Colonic mucosa (tissue), 4 donors: ENCODE measurements at regions not wholly inside any gene's neighbourhood (a gene's known extent, or its start where the extent isn't known, plus 50 kb on each side); places are given as distances from the start of the nearest gene placed in this dataset.

Experiments used
- DNase-seq: peaks from one replicate; pipeline ENCODE4 v3.0.0-alpha.2; 2020
- H3K27ac ChIP-seq: fragments of 200-600 bp; one replicate; pipeline ENCODE4 v1.8.0; 2021
- H3K27me3 ChIP-seq: fragments of 200-600 bp; one replicate; pipeline ENCODE4 v1.8.0; 2021
- H3K36me3 ChIP-seq: fragments of 200-600 bp; one replicate; pipeline ENCODE4 v1.8.0; 2021
- H3K4me1 ChIP-seq: fragments of 200-600 bp; one replicate; pipeline ENCODE4 v1.8.0; 2021; ENCODE audit warnings: mild to moderate bottlenecking
- H3K4me3 ChIP-seq: fragments of 200-600 bp; one replicate; pipeline ENCODE4 v1.8.0; 2021
- H3K9ac ChIP-seq, 2 donors: one replicate each; pipeline ENCODE4 v1.7.0; 2013; ENCODE audit warnings: control low read depth in 2 of 2, low read depth in 2 of 2, low read length in 2 of 2
- H3K9me3 ChIP-seq: fragments of 200-600 bp; one replicate; pipeline ENCODE4 v1.8.0; 2021
- intact Hi-C: fragments of 100-400 bp; cut with DNase I; formaldehyde crosslinking; loops from one replicate; pipeline ENCODE4 v1.14.1; 2022
- TF ChIP-seq, protein P1 (sequence below): fragments of 200-600 bp; IDR thresholded peaks from one replicate; pipeline ENCODE4 v1.8.0; 2022; ENCODE audit warnings: antibody characterized with exemption, mild to moderate bottlenecking
- donor health status: healthy.
- donor health status: DM: no; HTN: no; CAD: no.
- donor health status: DM: no; HTN: no; CAD: no.

DNA sequence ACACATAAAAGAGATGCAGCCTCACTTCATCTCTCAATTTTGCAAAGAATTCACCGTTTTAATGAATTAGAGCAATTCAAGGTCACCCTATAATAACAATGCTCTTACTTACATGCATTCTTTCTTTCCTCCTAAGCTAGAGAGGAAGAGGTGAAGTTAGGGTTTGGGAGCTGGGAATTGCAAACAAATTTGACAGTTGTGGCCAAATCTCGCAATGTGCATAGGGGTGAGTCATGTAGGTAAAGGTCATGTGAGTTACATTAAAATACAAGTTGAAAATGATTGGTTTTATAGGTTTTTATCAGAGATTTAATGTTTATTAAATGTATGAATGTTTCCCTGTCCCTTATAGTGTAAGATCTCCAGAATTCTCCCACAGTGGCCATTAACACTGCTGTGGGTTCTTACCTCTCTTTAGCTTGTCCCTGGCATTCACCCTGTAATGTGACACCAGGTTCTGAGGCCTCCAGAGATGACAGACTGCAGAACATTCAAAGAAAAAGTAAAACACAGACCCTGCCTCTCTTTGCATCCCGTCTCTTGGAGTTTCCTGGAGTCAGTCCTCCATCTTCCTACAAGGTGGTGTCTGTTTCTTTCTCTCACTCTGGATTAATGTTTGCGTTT lies 53.7 kb upstream of the LGALSL start:
- TF ChIP-seq, protein P1, sequence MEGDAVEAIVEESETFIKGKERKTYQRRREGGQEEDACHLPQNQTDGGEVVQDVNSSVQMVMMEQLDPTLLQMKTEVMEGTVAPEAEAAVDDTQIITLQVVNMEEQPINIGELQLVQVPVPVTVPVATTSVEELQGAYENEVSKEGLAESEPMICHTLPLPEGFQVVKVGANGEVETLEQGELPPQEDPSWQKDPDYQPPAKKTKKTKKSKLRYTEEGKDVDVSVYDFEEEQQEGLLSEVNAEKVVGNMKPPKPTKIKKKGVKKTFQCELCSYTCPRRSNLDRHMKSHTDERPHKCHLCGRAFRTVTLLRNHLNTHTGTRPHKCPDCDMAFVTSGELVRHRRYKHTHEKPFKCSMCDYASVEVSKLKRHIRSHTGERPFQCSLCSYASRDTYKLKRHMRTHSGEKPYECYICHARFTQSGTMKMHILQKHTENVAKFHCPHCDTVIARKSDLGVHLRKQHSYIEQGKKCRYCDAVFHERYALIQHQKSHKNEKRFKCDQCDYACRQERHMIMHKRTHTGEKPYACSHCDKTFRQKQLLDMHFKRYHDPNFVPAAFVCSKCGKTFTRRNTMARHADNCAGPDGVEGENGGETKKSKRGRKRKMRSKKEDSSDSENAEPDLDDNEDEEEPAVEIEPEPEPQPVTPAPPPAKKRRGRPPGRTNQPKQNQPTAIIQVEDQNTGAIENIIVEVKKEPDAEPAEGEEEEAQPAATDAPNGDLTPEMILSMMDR, result no peak

DNA sequence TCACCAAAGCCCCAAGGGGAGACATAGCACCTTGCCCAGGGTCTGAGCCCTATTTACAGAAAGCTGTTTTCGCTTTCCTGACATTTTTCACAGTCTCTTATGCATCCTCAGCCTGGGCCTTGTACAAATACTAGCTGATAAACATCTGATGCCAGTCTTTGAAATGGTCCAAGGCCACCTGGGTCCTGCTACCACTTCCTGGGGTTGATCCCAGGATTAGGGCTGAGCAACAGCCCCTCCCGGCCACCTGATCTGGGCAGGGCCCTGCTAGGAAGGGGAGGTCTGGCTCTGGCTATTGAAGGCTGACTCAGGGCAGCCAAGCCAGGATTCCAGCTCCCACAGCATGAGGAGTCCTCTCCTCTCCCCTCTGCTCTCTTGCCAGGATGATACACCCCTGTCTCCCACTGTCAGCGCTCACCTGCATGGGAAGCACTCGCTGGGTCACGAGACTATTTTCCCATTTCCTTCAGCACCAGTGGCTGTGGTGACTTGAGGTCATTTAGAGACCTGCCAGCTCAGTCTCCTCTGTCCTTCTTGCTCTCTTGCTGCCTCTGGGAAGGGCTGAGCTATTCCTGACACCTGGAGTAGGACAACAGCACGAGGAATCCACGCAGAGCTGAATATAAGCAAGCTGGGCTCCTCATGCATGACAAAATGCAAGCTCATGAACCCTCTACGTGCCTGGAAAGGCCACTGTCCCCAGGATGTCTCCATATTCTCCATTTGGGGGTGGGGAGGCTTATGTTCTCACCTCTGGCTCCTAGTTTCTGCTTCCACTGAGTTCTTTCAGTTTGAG lies 53.0 kb upstream of the LGALSL start:
- peak overlapping the region; percentile 6 to 81 for H3K9ac ChIP-seq
- no peak overlapping the region for H3K4me3 ChIP-seq
- H3K4me1 ChIP-seq, result peaks cover 25% of the 10 kb centered on the region
- H3K36me3 ChIP-seq, result no peaks in the 10 kb centered on the region
- H3K27ac ChIP-seq, result peak overlapping the region; percentile 76
- intact Hi-C loops, result no loop called here
- TF ChIP-seq, protein P1, result no peak
- no peaks in the 10 kb centered on the region for H3K27me3 ChIP-seq
- H3K9me3 ChIP-seq, result no peaks in the 10 kb centered on the region
- DNase-seq, result peak; percentile 63

More for the DNA sequence above, 53.7 kb upstream of the LGALSL start:
- Histone ChIP-seq H3K36me3 (no peaks in the 10 kb centered on the region), H3K27me3 (no peaks in the 10 kb centered on the region), H3K4me3 (no peak overlapping the region), H3K9ac (peak overlapping the region in 1 of 2 donors; percentile 81), H3K9me3 (no peaks in the 10 kb centered on the region), H3K27ac (peak overlapping the region; percentile 76), H3K4me1 (peaks cover 18% of the 10 kb centered on the region)
- DNase-seq, result no peak
- intact Hi-C loops, result no loop called here

DNA sequence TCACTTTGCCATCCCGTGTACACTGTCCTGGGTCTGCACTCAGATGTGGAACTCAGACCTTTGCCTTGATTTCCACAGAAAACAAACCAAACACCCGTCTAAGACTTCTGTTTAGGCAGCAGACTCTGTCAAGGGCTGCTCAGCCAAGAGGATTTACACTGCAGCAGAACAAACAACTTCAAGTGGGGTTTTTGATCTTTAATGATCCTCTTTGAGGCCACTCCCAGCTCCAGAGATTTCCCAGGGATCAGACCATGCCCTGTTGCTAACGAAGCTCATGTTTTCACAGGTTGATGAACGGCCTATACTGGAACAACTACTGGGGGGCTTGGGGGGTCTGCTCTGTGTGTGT lies 52.5 kb upstream of the LGALSL start:
- H3K27ac ChIP-seq, result peak overlapping the region; percentile 76
- H3K9me3 ChIP-seq, result no peaks in the 10 kb centered on the region
- peaks cover 27% of the 10 kb centered on the region for H3K4me1 ChIP-seq
- peak; percentile 68 for DNase-seq
- H3K9ac ChIP-seq, result peak overlapping the region in 1 of 2 donors; percentile 81
- no peaks in the 10 kb centered on the region for H3K36me3 ChIP-seq
- H3K27me3 ChIP-seq, result no peaks in the 10 kb centered on the region
- intact Hi-C loops, result no loop called here
- TF ChIP-seq, protein P1, result no peak
- no peak overlapping the region for H3K4me3 ChIP-seq

DNA sequence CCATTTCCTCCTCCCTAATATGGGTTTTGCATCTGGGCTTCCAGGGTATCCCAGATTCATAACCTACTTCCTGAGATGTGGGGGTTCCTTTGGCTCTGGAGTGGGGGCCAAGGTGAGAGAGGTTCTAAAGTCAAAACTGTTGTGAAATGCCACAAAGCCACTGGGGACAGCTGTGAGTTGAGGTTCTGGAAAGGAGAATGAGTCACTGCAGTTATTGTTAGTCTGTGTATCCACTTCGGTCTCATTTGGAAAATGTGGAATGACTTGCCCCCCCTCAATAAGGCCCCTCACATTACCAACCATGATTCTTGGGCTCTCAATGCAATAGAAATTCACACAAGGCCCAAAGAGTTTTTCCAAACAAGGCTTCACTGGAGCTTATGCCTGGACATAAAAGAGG lies 51.1 kb upstream of the LGALSL start:
- DNase-seq, result peak; percentile 46
- no peaks in the 10 kb centered on the region for H3K27me3 ChIP-seq
- H3K9me3 ChIP-seq, result no peaks in the 10 kb centered on the region
- peaks cover 27% of the 10 kb centered on the region for H3K4me1 ChIP-seq
- peak overlapping the region; percentile 71 for H3K27ac ChIP-seq
- no peaks in the 10 kb centered on the region for H3K36me3 ChIP-seq
- H3K9ac ChIP-seq, result peak overlapping the region in 1 of 2 donors; percentile 70
- TF ChIP-seq, protein P1, result no peak
- intact Hi-C loops, result no loop called here
- H3K4me3 ChIP-seq, result no peak overlapping the region

DNA sequence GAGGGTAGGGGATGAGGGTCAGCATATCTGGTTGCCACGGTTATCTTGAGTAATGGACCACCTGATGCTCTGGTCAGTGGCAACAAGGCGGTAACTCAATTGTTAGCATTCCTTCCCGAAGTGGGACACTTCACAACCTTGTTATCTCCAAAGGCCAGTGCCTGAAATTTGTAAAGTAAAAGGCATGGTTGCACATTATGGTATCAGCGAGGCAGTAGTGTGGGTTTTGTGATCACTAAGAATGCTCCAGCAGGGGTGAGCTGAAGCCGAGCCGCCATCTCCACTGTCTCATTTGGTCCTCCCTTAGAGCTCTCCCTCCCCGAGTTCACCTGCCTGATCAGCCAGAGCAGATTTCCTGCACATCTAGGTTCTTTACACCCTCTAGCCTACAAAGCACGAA lies 50.5 kb upstream of the LGALSL start:
- TF ChIP-seq, protein P1, result no peak
- Histone ChIP-seq H3K36me3 (no peaks in the 10 kb centered on the region), H3K9me3 (no peaks in the 10 kb centered on the region), H3K4me1 (peaks cover 27% of the 10 kb centered on the region), H3K4me3 (no peak overlapping the region), H3K27me3 (no peaks in the 10 kb centered on the region), H3K9ac (peak overlapping the region in 1 of 2 donors; percentile 70), H3K27ac (peak overlapping the region; percentile 71)
- intact Hi-C loops, result no loop called here
- DNase-seq, result no peak
